ENCODE measurements at regions not wholly inside any gene's neighbourhood (a gene's known extent, or its start where the extent isn't known, plus 50 kb on each side); places are given as distances from the start of the nearest gene placed in this dataset.
"Not testable (repeated sequence)": the region's sequence is repeated elsewhere in the genome, so short reads cannot be mapped to it uniquely, and the experiment has no call there.

- in situ Hi-C loops (cut with HindIII; ENCODE audit: low sequenced_read_pairs), result no loop called here
- DNase-seq (ENCODE audit: low spot score), result no peak
Observed at GRCh38 chr5:85340790-85341189, 956.1 kb upstream of the EDIL3 start.

- DNase-seq (ENCODE audit: low spot score), result no peak
- in situ Hi-C loops (cut with HindIII; ENCODE audit: low sequenced_read_pairs), result no loop called here
Observed at GRCh38 chr5:85345818-85346217, 961.1 kb upstream of the EDIL3 start.

- in situ Hi-C loops (cut with HindIII; ENCODE audit: low sequenced_read_pairs), result no loop called here
- no peak for DNase-seq (ENCODE audit: low spot score)
Observed at GRCh38 chr5:85357309-85357708, 972.6 kb upstream of the EDIL3 start.

GRCh38 chr5:85375525-85375924 is 990.8 kb upstream of the EDIL3 start:
- DNase-seq (ENCODE audit: low spot score), result no peak
- in situ Hi-C loops (cut with HindIII; ENCODE audit: low sequenced_read_pairs), result no loop called here

GRCh38 chr5:85388770-85389169 is 1004.1 kb upstream of the EDIL3 start:
- no peak for DNase-seq (ENCODE audit: low spot score)
- in situ Hi-C loops (cut with HindIII; ENCODE audit: low sequenced_read_pairs), result no loop called here

GRCh38 chr5:85392309-85392708 is 1007.6 kb upstream of the EDIL3 start:
- DNase-seq (ENCODE audit: low spot score); in situ Hi-C loops (cut with HindIII; ENCODE audit: low sequenced_read_pairs): not testable (repeated sequence)

- DNase-seq (ENCODE audit: low spot score), result no peak
- in situ Hi-C loops (cut with HindIII; ENCODE audit: low sequenced_read_pairs), result no loop called here
Observed at GRCh38 chr5:85395526-85395925, 1010.8 kb upstream of the EDIL3 start.

- in situ Hi-C loops (cut with HindIII; ENCODE audit: low sequenced_read_pairs), result no loop called here
- DNase-seq (ENCODE audit: low spot score), result no peak
Observed at GRCh38 chr5:85397451-85397850, 1012.8 kb upstream of the EDIL3 start.

GRCh38 chr5:85428426-85428934 is 1043.8 kb upstream of the EDIL3 start:
- no peak for DNase-seq (ENCODE audit: low spot score)
- in situ Hi-C loops (cut with HindIII; ENCODE audit: low sequenced_read_pairs), result no loop called here

- in situ Hi-C loops (cut with HindIII; ENCODE audit: low sequenced_read_pairs); DNase-seq (ENCODE audit: low spot score): not testable (repeated sequence)
Observed at GRCh38 chr5:85431726-85432125, 1047.0 kb upstream of the EDIL3 start.

GRCh38 chr5:85441156-85441555 is 1056.5 kb upstream of the EDIL3 start:
- DNase-seq (ENCODE audit: low spot score), result no peak
- in situ Hi-C loops (cut with HindIII; ENCODE audit: low sequenced_read_pairs), result no loop called here

- no peak for DNase-seq (ENCODE audit: low spot score)
- in situ Hi-C loops (cut with HindIII; ENCODE audit: low sequenced_read_pairs), result no loop called here
Observed at GRCh38 chr5:85441853-85442252, 1057.2 kb upstream of the EDIL3 start.

GRCh38 chr5:85452322-85453025 is 1067.8 kb upstream of the EDIL3 start:
- in situ Hi-C loops (cut with HindIII; ENCODE audit: low sequenced_read_pairs), result no loop called here

GRCh38 chr5:85453026-85453349 is 1068.3 kb upstream of the EDIL3 start:
- no peak for DNase-seq (ENCODE audit: low spot score)
- in situ Hi-C loops (cut with HindIII; ENCODE audit: low sequenced_read_pairs), result no loop called here

More at GRCh38 chr5:85452322-85453025, 1067.8 kb upstream of the EDIL3 start:
- DNase-seq (ENCODE audit: low spot score), result no peak

- DNase-seq (ENCODE audit: low spot score), result no peak
- in situ Hi-C loops (cut with HindIII; ENCODE audit: low sequenced_read_pairs), result no loop called here
Observed at GRCh38 chr5:85458319-85458718, 1073.6 kb upstream of the EDIL3 start.

- in situ Hi-C loops (cut with HindIII; ENCODE audit: low sequenced_read_pairs), result no loop called here
- no peak for DNase-seq (ENCODE audit: low spot score)
Observed at GRCh38 chr5:85462957-85463356, 1078.3 kb upstream of the EDIL3 start.

GRCh38 chr5:85466423-85466822 is 1081.7 kb upstream of the EDIL3 start:
- in situ Hi-C loops (cut with HindIII; ENCODE audit: low sequenced_read_pairs), result no loop called here
- DNase-seq (ENCODE audit: low spot score), result no peak

- in situ Hi-C loops (cut with HindIII; ENCODE audit: low sequenced_read_pairs), result no loop called here
Observed at GRCh38 chr5:85472749-85473148, 1088.1 kb upstream of the EDIL3 start.

GRCh38 chr5:85475151-85475550 is 1090.5 kb upstream of the EDIL3 start:
- in situ Hi-C loops (cut with HindIII; ENCODE audit: low sequenced_read_pairs); DNase-seq (ENCODE audit: low spot score): not testable (repeated sequence)

More at GRCh38 chr5:85472749-85473148, 1088.1 kb upstream of the EDIL3 start:
- DNase-seq (ENCODE audit: low spot score), result no peak

GRCh38 chr5:85476617-85477016 is 1091.9 kb upstream of the EDIL3 start:
- DNase-seq (ENCODE audit: low spot score), result no peak
- in situ Hi-C loops (cut with HindIII; ENCODE audit: low sequenced_read_pairs), result no loop called here

GRCh38 chr5:85479849-85480248 is 1095.2 kb upstream of the EDIL3 start:
- in situ Hi-C loops (cut with HindIII; ENCODE audit: low sequenced_read_pairs), result no loop called here
- DNase-seq (ENCODE audit: low spot score), result no peak
